ENCODE measurements at regions not wholly inside any gene's neighbourhood (a gene's known extent, or its start where the extent isn't known, plus 50 kb on each side); places are given as distances from the start of the nearest gene placed in this dataset.

- ChIA-PET SMC1A (ENCODE audit: uncharacterized antibody, unreplicated experiment) (no interaction called here), POLR2A (no interaction called here), CTCF (no interaction called here), RAD21 (ENCODE audit: unreplicated experiment) (no interaction called here)
- no peak overlapping the region for H3K4me2 ChIP-seq (ENCODE audit: control insufficient read depth, insufficient read depth)
- no peaks in the 10 kb centered on the region for H3K9me3 ChIP-seq (replicated peaks; ENCODE audit: control insufficient read depth, insufficient read depth, low read length)
- H4K20me1 ChIP-seq (ENCODE audit: control insufficient read depth, insufficient read depth), result no peaks in the 10 kb centered on the region
- no peak overlapping the region for H3K27ac ChIP-seq (ENCODE audit: control insufficient read depth, insufficient read depth)
- ATAC-seq (no peak), DNase-seq (ENCODE audit: low read depth, low spot score) (no peak), FAIRE-seq (no peak)
- H3K27me3 ChIP-seq (replicated peaks in 1 of 2; ENCODE audit: control insufficient read depth in 2 of 2, insufficient read depth in 2 of 2, low read length in 1 of 2), result no peaks in the 10 kb centered on the region; a peak in 1 of 4 replicates
- BruUV-seq (replicated peaks), result no TSS peak
- 5% methylated on average over 2 of the region's 2 CpGs for WGBS (ENCODE audit: insufficient coverage, insufficient replicate concordance, low lambda C conversion rate, missing lambda C conversion rate)
- no peak overlapping the region for H3K9ac ChIP-seq (ENCODE audit: control insufficient read depth, insufficient read depth, low read length)
- H2AFZ ChIP-seq (ENCODE audit: control insufficient read depth, low read depth, low read length), result no peak overlapping the region
- H3K4me1 ChIP-seq (ENCODE audit: control insufficient read depth, insufficient read depth, low read length), result no peaks in the 10 kb centered on the region
- in situ Hi-C loops (cut with MboI), result no loop called here
- no peaks in the 10 kb centered on the region for H3K79me2 ChIP-seq (ENCODE audit: control insufficient read depth, insufficient read depth, low read length)
- no peak overlapping the region for H3K4me3 ChIP-seq
- intact Hi-C loops (cut with micrococcal nuclease; ENCODE audit: unreplicated experiment), result no loop called here
- no peaks in the 10 kb centered on the region for H3K36me3 ChIP-seq (ENCODE audit: control insufficient read depth in 2 of 2, insufficient read depth in 2 of 2, low read length in 1 of 2)
- TF ChIP-seq FOXM1 (IDR thresholded peaks at IDR 0.05; ENCODE audit: low read depth, low read length) (no peak), SPI1 (IDR thresholded peaks at IDR 0.05; ENCODE audit: borderline replicate concordance, insufficient read depth, low read depth, low read length) (no peak), HCFC1 (IDR thresholded peaks at IDR 0.05; ENCODE audit: low read length) (no peak), ZNF592 (IDR thresholded peaks at IDR 0.05) (no peak), ZNF207 (IDR thresholded peaks at IDR 0.05; ENCODE audit: borderline replicate concordance) (no peak), SMAD5 (IDR thresholded peaks at IDR 0.05; ENCODE audit: low read depth) (no peak), ZNF687 (IDR thresholded peaks at IDR 0.05) (no peak), KDM1A (IDR thresholded peaks at IDR 0.05; ENCODE audit: borderline replicate concordance) (no peak), ETV6 (conservative IDR thresholded peaks at IDR 0.05 in 1 of 2, IDR thresholded peaks at IDR 0.05 in 1 of 2; ENCODE audit: borderline replicate concordance in 1 of 2, low read depth in 1 of 2) (no peak), CREM (IDR thresholded peaks at IDR 0.05; ENCODE audit: low read depth) (no peak), POLR2A (IDR thresholded peaks at IDR 0.05; ENCODE audit: low read depth, low read length) (no peak), SIN3A (IDR thresholded peaks at IDR 0.05; ENCODE audit: low read depth, low read length) (no peak)
- TF ChIP-seq, protein P1, sequence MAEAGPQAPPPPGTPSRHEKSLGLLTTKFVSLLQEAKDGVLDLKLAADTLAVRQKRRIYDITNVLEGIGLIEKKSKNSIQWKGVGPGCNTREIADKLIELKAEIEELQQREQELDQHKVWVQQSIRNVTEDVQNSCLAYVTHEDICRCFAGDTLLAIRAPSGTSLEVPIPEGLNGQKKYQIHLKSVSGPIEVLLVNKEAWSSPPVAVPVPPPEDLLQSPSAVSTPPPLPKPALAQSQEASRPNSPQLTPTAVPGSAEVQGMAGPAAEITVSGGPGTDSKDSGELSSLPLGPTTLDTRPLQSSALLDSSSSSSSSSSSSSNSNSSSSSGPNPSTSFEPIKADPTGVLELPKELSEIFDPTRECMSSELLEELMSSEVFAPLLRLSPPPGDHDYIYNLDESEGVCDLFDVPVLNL (IDR thresholded peaks at IDR 0.05; ENCODE audit: low read depth, low read length), result no peak
- TF ChIP-seq, protein P2, sequence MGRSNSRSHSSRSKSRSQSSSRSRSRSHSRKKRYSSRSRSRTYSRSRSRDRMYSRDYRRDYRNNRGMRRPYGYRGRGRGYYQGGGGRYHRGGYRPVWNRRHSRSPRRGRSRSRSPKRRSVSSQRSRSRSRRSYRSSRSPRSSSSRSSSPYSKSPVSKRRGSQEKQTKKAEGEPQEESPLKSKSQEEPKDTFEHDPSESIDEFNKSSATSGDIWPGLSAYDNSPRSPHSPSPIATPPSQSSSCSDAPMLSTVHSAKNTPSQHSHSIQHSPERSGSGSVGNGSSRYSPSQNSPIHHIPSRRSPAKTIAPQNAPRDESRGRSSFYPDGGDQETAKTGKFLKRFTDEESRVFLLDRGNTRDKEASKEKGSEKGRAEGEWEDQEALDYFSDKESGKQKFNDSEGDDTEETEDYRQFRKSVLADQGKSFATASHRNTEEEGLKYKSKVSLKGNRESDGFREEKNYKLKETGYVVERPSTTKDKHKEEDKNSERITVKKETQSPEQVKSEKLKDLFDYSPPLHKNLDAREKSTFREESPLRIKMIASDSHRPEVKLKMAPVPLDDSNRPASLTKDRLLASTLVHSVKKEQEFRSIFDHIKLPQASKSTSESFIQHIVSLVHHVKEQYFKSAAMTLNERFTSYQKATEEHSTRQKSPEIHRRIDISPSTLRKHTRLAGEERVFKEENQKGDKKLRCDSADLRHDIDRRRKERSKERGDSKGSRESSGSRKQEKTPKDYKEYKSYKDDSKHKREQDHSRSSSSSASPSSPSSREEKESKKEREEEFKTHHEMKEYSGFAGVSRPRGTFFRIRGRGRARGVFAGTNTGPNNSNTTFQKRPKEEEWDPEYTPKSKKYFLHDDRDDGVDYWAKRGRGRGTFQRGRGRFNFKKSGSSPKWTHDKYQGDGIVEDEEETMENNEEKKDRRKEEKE (IDR thresholded peaks at IDR 0.05), result no peak
Measured at GRCh38 chr10:121216295-121216694, 365.1 kb downstream of the WDR11 start.

Data from GM12878 (cell line).